IMR-90 (cell line): ENCODE measurements at regions not wholly inside any gene's neighbourhood (a gene's known extent, or its start where the extent isn't known, plus 50 kb on each side); places are given as distances from the start of the nearest gene placed in this dataset.

ENCODE experiments used
- ATAC-seq: fragments of 200-7000 bp; cut with Tn5 transposase; 2 replicates; pipeline ENCODE4 v1.9.1; 2020; ENCODE audit warnings: low read depth, mild to moderate bottlenecking, moderate library complexity
- BruUV-seq: library from RNA; stranded (reverse); fragments of 400-500 nt; replicated peaks from 2 replicates; lab custom pipeline; 2021; lab: Mats Ljungman, UMichigan
- CTCF ChIA-PET: fragments of 300-600 bp; formaldehyde crosslinking; extraction: SDS; loops from one replicate; lab custom pipeline; 2021; ENCODE audit warnings: antibody characterized with exemption; lab: Yijun Ruan, JAX
- POLR2A ChIA-PET: fragments of 300-600 bp; sonication (Branson Sonifier 250); formaldehyde crosslinking; loops from one replicate; lab custom pipeline; 2022; ENCODE audit warnings: antibody characterized with exemption; ENCODE audit not compliant: unreplicated experiment; lab: Charles Lee
- DNase-seq: peaks from one replicate; pipeline ENCODE4 v3.0.0; 2013
- H2AFZ ChIP-seq: replicated peaks from 2 replicates; pipeline ENCODE3; 2013; ENCODE audit warnings: low read length, mild to moderate bottlenecking; ENCODE audit not compliant: poor library complexity
- H2AK5ac ChIP-seq: 2 replicates; pipeline ENCODE4 v1.6.1; 2013; ENCODE audit warnings: low read depth, low read length, inconsistent platforms
- H2AK9ac ChIP-seq: replicated peaks from 2 replicates; pipeline ENCODE3; 2013; ENCODE audit warnings: mild to moderate bottlenecking, low read depth, low read length, moderate library complexity; ENCODE audit not compliant: poor library complexity
- H2BK120ac ChIP-seq: 2 replicates; pipeline ENCODE4 v1.6.1; 2013; ENCODE audit warnings: low read depth, low read length, inconsistent platforms
- H2BK15ac ChIP-seq: 3 replicates; pipeline ENCODE4 v1.6.1; 2013; ENCODE audit warnings: low read depth, low read length, inconsistent platforms
- H2BK20ac ChIP-seq: 2 replicates; pipeline ENCODE4 v1.6.1; 2013; ENCODE audit warnings: low read depth, mild to moderate bottlenecking, inconsistent platforms, low read length, moderate library complexity
- H2BK5ac ChIP-seq: 2 replicates; pipeline ENCODE4 v1.6.1; 2013; ENCODE audit warnings: mild to moderate bottlenecking, low read depth, low read length, inconsistent platforms; ENCODE audit not compliant: poor library complexity, severe bottlenecking
- H3K14ac ChIP-seq: replicated peaks from 2 replicates; pipeline ENCODE4 v1.6.1; 2013; ENCODE audit warnings: low read depth, low read length, inconsistent platforms
- H3K18ac ChIP-seq: 2 replicates; pipeline ENCODE4 v1.6.1; 2013; ENCODE audit warnings: low read depth, low read length, control low read depth
- H3K23ac ChIP-seq: 2 replicates; pipeline ENCODE4 v1.6.1; 2013; ENCODE audit warnings: low read depth, low read length, inconsistent platforms
- H3K27ac ChIP-seq: 2 replicates; pipeline ENCODE4 v1.5.1; 2013; ENCODE audit warnings: mild to moderate bottlenecking, control low read depth, low read length; ENCODE audit not compliant: insufficient read depth
- H3K27me3 ChIP-seq: 2 replicates; pipeline ENCODE4 v1.6.1; 2013; ENCODE audit warnings: low read length; ENCODE audit not compliant: control insufficient read depth, insufficient read depth
- H3K36me3 ChIP-seq: 2 replicates; pipeline ENCODE4 v1.6.1; 2013; ENCODE audit warnings: low read length, mixed read lengths; ENCODE audit not compliant: control insufficient read depth, insufficient read depth
- H3K4ac ChIP-seq: 2 replicates; pipeline ENCODE4 v1.6.1; 2013; ENCODE audit warnings: low read depth, low read length, inconsistent platforms
- H3K4me1 ChIP-seq: 2 replicates; pipeline ENCODE4 v1.6.1; 2013; ENCODE audit warnings: low read length, mixed read lengths; ENCODE audit not compliant: control insufficient read depth, insufficient read depth
- H3K4me2 ChIP-seq: 2 replicates; pipeline ENCODE4 v1.6.1; 2013; ENCODE audit warnings: low read depth, mild to moderate bottlenecking, control low read depth, low read length, moderate library complexity
- H3K4me3 ChIP-seq: 2 replicates; pipeline ENCODE4 v1.5.1; 2013; ENCODE audit warnings: low read depth, mild to moderate bottlenecking, control low read depth, low read length, moderate library complexity; ENCODE audit not compliant: insufficient read depth
- H3K56ac ChIP-seq: 2 replicates; pipeline ENCODE4 v1.6.1; 2013; ENCODE audit warnings: low read length, inconsistent platforms; ENCODE audit not compliant: insufficient read depth; ENCODE audit errors: extremely low read depth
- H3K79me1 ChIP-seq, 2 experiments: 2 replicates each; pipeline ENCODE4 v1.6.1; 2013; ENCODE audit warnings: low read length in 2 of 2, inconsistent platforms in 1 of 2, low read depth in 1 of 2
- H3K9ac ChIP-seq: 2 replicates; pipeline ENCODE4 v1.6.1; 2013; ENCODE audit warnings: low read depth, low read length, control low read depth
- H3K9me1 ChIP-seq: 2 replicates; pipeline ENCODE4 v1.6.1; 2013; ENCODE audit warnings: low read length, inconsistent platforms; ENCODE audit not compliant: insufficient read depth
- H3K9me3 ChIP-seq: 2 replicates; pipeline ENCODE4 v1.6.1; 2013; ENCODE audit warnings: low read length; ENCODE audit not compliant: control insufficient read depth, insufficient read depth
- H4K20me1 ChIP-seq: 2 replicates; pipeline ENCODE4 v1.6.1; 2013; ENCODE audit warnings: low read length, inconsistent platforms; ENCODE audit not compliant: insufficient read depth
- H4K5ac ChIP-seq: 2 replicates; pipeline ENCODE4 v1.6.1; 2013; ENCODE audit warnings: mild to moderate bottlenecking, low read depth, low read length, control low read depth
- H4K8ac ChIP-seq, 2 experiments: 2 replicates each; pipeline ENCODE4 v1.6.1; 2013; ENCODE audit warnings: low read depth in 2 of 2, low read length in 2 of 2, control low read depth in 1 of 2, inconsistent platforms in 1 of 2
- H4K91ac ChIP-seq: 2 replicates; pipeline ENCODE4 v1.6.1; 2013; ENCODE audit warnings: low read depth, low read length, inconsistent platforms; ENCODE audit not compliant: insufficient read depth
- BHLHE40 ChIP-seq: fragments of 150-350 bp; IDR thresholded peaks from 2 replicates; pipeline ENCODE4 v1.6.1; 2016; ENCODE audit warnings: mild to moderate bottlenecking, low read depth, low read length
- CEBPB ChIP-seq: IDR thresholded peaks from 2 replicates; pipeline ENCODE4 v1.6.1; 2012; ENCODE audit warnings: low read depth, low read length, improper control_type of control experiment
- CHD1 ChIP-seq: IDR thresholded peaks from 2 replicates; pipeline ENCODE4 v1.6.1; 2012; ENCODE audit warnings: low read depth, low read length, improper control_type of control experiment
- ELK1 ChIP-seq: fragments of 150-350 bp; IDR thresholded peaks from 2 replicates; pipeline ENCODE4 v1.6.1; 2016; ENCODE audit warnings: low read depth, mild to moderate bottlenecking, low read length, moderate library complexity, borderline replicate concordance
- MAFK ChIP-seq: IDR thresholded peaks from 2 replicates; pipeline ENCODE4 v1.6.1; 2012; ENCODE audit warnings: low read depth, low read length, improper control_type of control experiment
- MAZ ChIP-seq: IDR thresholded peaks from 2 replicates; pipeline ENCODE4 v1.6.1; 2012; ENCODE audit warnings: low read depth, mild to moderate bottlenecking, low read length, improper control_type of control experiment, moderate library complexity, borderline replicate concordance
- MXI1 ChIP-seq: IDR thresholded peaks from 2 replicates; pipeline ENCODE4 v1.6.1; 2012; ENCODE audit warnings: low read depth, mild to moderate bottlenecking, low read length, moderate library complexity, borderline replicate concordance
- NFE2L2 ChIP-seq: fragments of 150-350 bp; IDR thresholded peaks from 2 replicates; pipeline ENCODE4 v1.6.1; 2016; ENCODE audit warnings: low read depth, mild to moderate bottlenecking, low read length
- POLR2A ChIP-seq: IDR thresholded peaks from 2 replicates; pipeline ENCODE4 v1.6.1; 2012; ENCODE audit warnings: mild to moderate bottlenecking, low read depth, low read length
- RAD21 ChIP-seq: IDR thresholded peaks from 2 replicates; pipeline ENCODE4 v1.6.1; 2012; ENCODE audit warnings: low read length, improper control_type of control experiment
- RCOR1 ChIP-seq: IDR thresholded peaks from 2 replicates; pipeline ENCODE4 v1.6.1; 2012; ENCODE audit warnings: mild to moderate bottlenecking, low read length, improper control_type of control experiment; ENCODE audit not compliant: insufficient replicate concordance
- RFX5 ChIP-seq: IDR thresholded peaks from 2 replicates; pipeline ENCODE4 v1.8.0; 2012; ENCODE audit warnings: low read depth, mild to moderate bottlenecking, low read length, moderate library complexity
- SMC3 ChIP-seq: fragments of 150-350 bp; IDR thresholded peaks from 2 replicates; pipeline ENCODE4 v1.6.1; 2016; ENCODE audit warnings: low read depth, mild to moderate bottlenecking, antibody characterized with exemption, low read length, moderate library complexity
- USF2 ChIP-seq: fragments of 150-350 bp; IDR thresholded peaks from 2 replicates; pipeline ENCODE4 v1.6.1; 2017; ENCODE audit warnings: mild to moderate bottlenecking, antibody characterized with exemption, low read length, low read depth
- WGBS, 2 experiments: methylation state at CpG; one replicate each; pipeline versions ENCODE4 v1.1.5 to v1.1.7; 2013; ENCODE audit warnings: missing lambda C conversion rate in 2 of 2; ENCODE audit not compliant: insufficient read length in 1 of 2; ENCODE audit errors: extremely low coverage in 2 of 2; 5-methylcytosine and 5-hydroxymethylcytosine counted together
- dilution Hi-C: fragments of 300-500 bp; cut with HindIII; formaldehyde crosslinking; loops from one replicate; pipeline ENCODE4 v1.14.3; 2018; ENCODE audit warnings: low sequenced_read_pairs; ENCODE audit not compliant: unreplicated experiment
- in situ Hi-C: fragments of 300-500 bp; cut with MboI; formaldehyde crosslinking; loops from 3 replicates; pipeline ENCODE4 v1.14.3; 2019; ENCODE audit warnings: low sequenced_read_pairs, inconsistent platforms, mixed read lengths
- intact Hi-C: fragments of 100-400 bp; cut with micrococcal nuclease; formaldehyde crosslinking; loops from 2 replicates; pipeline ENCODE4 v1.10.0; 2022
- TF ChIP-seq, protein P1 (sequence below): conservative IDR thresholded peaks from 2 replicates; pipeline ENCODE4 v1.5.1; 2012; ENCODE audit warnings: mild to moderate bottlenecking, low read depth, low read length, improper control_type of control experiment

- H3K27ac ChIP-seq: no peak overlapping the region
- no peak for ATAC-seq
- H4K91ac ChIP-seq: no peak overlapping the region
- H3K9ac ChIP-seq: no peak overlapping the region
- H4K5ac ChIP-seq: no peak overlapping the region
- H2BK15ac ChIP-seq: no peak overlapping the region
- dilution Hi-C loops (no loop called here), in situ Hi-C loops (loop anchor here (25.0 kb wide), 1 partner anchor 711 kb away; no protein-coding TSS in a partner anchor), intact Hi-C loops (no loop called here)
- H2BK20ac ChIP-seq: no peak overlapping the region
- ChIA-PET CTCF (no interaction called here), POLR2A (no interaction called here)
- H3K56ac ChIP-seq: no peak overlapping the region
- H3K9me1 ChIP-seq: no peaks in the 10 kb centered on the region
- 66% methylated on average over 6 of the region's 23 CpGs; no CpG with 5 or more reads in 1 of the 2 experiments for WGBS, 2 experiments
- BruUV-seq: no TSS peak
- no peaks in the 10 kb centered on the region for H3K36me3 ChIP-seq
- no peak overlapping the region for H3K23ac ChIP-seq
- no peak overlapping the region for H3K4me3 ChIP-seq
- no peak overlapping the region for H3K4me2 ChIP-seq
- H4K20me1 ChIP-seq: no peaks in the 10 kb centered on the region
- H2BK5ac ChIP-seq: no peak overlapping the region
- no peak overlapping the region for H2AK5ac ChIP-seq
- no peak overlapping the region for H3K4ac ChIP-seq
- H3K18ac ChIP-seq: no peak overlapping the region
- H2BK120ac ChIP-seq: no peak overlapping the region
- no peaks in the 10 kb centered on the region for H3K9me3 ChIP-seq
- H3K14ac ChIP-seq: no peak overlapping the region
- H2AK9ac ChIP-seq: no peak overlapping the region
- no peaks in the 10 kb centered on the region for H3K4me1 ChIP-seq
- no peak overlapping the region for H2AFZ ChIP-seq
- H3K79me1 ChIP-seq: no peaks in the 10 kb centered on the region
- H4K8ac ChIP-seq: no peak overlapping the region
- peaks cover 16% of the 10 kb centered on the region for H3K27me3 ChIP-seq
- no peak for DNase-seq
- no peak for TF ChIP-seq MXI1
- no peak for TF ChIP-seq NFE2L2
- no peak for TF ChIP-seq CHD1
- no peak for TF ChIP-seq BHLHE40
- TF ChIP-seq MAZ: no peak
- TF ChIP-seq, protein P1, sequence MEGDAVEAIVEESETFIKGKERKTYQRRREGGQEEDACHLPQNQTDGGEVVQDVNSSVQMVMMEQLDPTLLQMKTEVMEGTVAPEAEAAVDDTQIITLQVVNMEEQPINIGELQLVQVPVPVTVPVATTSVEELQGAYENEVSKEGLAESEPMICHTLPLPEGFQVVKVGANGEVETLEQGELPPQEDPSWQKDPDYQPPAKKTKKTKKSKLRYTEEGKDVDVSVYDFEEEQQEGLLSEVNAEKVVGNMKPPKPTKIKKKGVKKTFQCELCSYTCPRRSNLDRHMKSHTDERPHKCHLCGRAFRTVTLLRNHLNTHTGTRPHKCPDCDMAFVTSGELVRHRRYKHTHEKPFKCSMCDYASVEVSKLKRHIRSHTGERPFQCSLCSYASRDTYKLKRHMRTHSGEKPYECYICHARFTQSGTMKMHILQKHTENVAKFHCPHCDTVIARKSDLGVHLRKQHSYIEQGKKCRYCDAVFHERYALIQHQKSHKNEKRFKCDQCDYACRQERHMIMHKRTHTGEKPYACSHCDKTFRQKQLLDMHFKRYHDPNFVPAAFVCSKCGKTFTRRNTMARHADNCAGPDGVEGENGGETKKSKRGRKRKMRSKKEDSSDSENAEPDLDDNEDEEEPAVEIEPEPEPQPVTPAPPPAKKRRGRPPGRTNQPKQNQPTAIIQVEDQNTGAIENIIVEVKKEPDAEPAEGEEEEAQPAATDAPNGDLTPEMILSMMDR: no peak
- TF ChIP-seq RFX5: no peak
- TF ChIP-seq MAFK: no peak
- no peak for TF ChIP-seq ELK1
- no peak for TF ChIP-seq USF2
- no peak for TF ChIP-seq CEBPB
- no peak for TF ChIP-seq POLR2A
- TF ChIP-seq RCOR1: no peak
- no peak for TF ChIP-seq SMC3
- TF ChIP-seq RAD21: no peak
Measured at GRCh38 chr13:26897706-26898550, 137.3 kb upstream of the GPR12 start.
